Fibroblast of lung (primary cell): ENCODE measurements at regions not wholly inside any gene's neighbourhood (a gene's known extent, or its start where the extent isn't known, plus 50 kb on each side); places are given as distances from the start of the nearest gene placed in this dataset.

ENCODE experiments used
- CTCF ChIP-seq, 2 donors: IDR thresholded peaks in 1 of 2; conservative IDR thresholded peaks in 1 of 2; 1 replicate in 1 of 2; 2 replicates in 1 of 2; pipeline ENCODE4 v1.5.1; 2011 to 2012; ENCODE audit warnings: low read length in 2 of 2, control low read depth in 1 of 2, inconsistent platforms in 1 of 2, low read depth in 1 of 2, mild to moderate bottlenecking in 1 of 2
- EZH2 ChIP-seq: IDR thresholded peaks from 2 replicates; pipeline ENCODE4 v1.5.1; 2012; ENCODE audit warnings: low read length, control low read depth, mild to moderate bottlenecking; ENCODE audit errors: missing control alignments

- TF ChIP-seq EZH2, result no peak
- no peak for TF ChIP-seq CTCF (conservative IDR thresholded peaks at IDR 0.05 in 1 of 2, IDR thresholded peaks at IDR 0.05 in 1 of 2; ENCODE audit: low read depth in 1 of 2, low read length in 2 of 2)
These were observed 117.7 kb downstream of the RPS12 start for GRCh38 chr6:132931936-132932514.
